Heart left ventricle (tissue), 16 donors: ENCODE measurements at regions not wholly inside any gene's neighbourhood (a gene's known extent, or its start where the extent isn't known, plus 50 kb on each side); places are given as distances from the start of the nearest gene placed in this dataset.

Experiments used
- ATAC-seq, 4 donors: fragments of 200-7000 bp; cut with Tn5 transposase; one replicate each; pipeline ENCODE4 v1.9.1; 2020 to 2022; ENCODE audit warnings: moderate library complexity in 4 of 4, mild to moderate bottlenecking in 3 of 4, moderate number of reproducible peaks in 1 of 4
- DNase-seq, 5 donors: peaks; one replicate each; pipeline ENCODE4 v3.0.0-alpha.2; 2020
- H3K27ac ChIP-seq, 12 donors: fragments of 200-600 bp; sonication (generic) in 4 of 12; one replicate each; pipeline versions ENCODE4 v1.5.0 to v1.8.0; 2016 to 2022; ENCODE audit warnings: mild to moderate bottlenecking in 2 of 12
- H3K27me3 ChIP-seq, 9 donors: fragments of 200-600 bp; sonication (generic) in 2 of 9; one replicate each; pipeline versions ENCODE4 v1.5.1 to v1.8.0; 2016 to 2022; ENCODE audit warnings: mild to moderate bottlenecking in 3 of 9
- H3K36me3 ChIP-seq, 9 donors: fragments of 200-600 bp; sonication (generic) in 2 of 9; one replicate each; pipeline versions ENCODE4 v1.5.0 to v1.8.0; 2018 to 2022; ENCODE audit warnings: mild to moderate bottlenecking in 2 of 9
- H3K4me1 ChIP-seq, 12 donors: fragments of 200-600 bp; sonication (generic) in 4 of 12; one replicate each; pipeline versions ENCODE4 v1.5.0 to v1.8.0; 2016 to 2022; ENCODE audit warnings: mild to moderate bottlenecking in 3 of 12
- H3K4me3 ChIP-seq, 12 donors: fragments of 200-600 bp; sonication (generic) in 4 of 12; one replicate each; pipeline versions ENCODE4 v1.5.0 to v1.8.0; 2017 to 2022; ENCODE audit warnings: mild to moderate bottlenecking in 9 of 12, moderate library complexity in 4 of 12
- H3K9me3 ChIP-seq, 12 donors: fragments of 200-600 bp; sonication (generic) in 4 of 12; one replicate each; pipeline versions ENCODE4 v1.5.0 to v1.8.0; 2016 to 2022; ENCODE audit warnings: mild to moderate bottlenecking in 1 of 12
- POLR2A ChIP-seq, 2 donors: fragments of 450-650 bp; IDR thresholded peaks; one replicate each; pipeline ENCODE4 v1.6.1; 2017; ENCODE audit warnings: antibody characterized with exemption in 2 of 2, mild to moderate bottlenecking in 2 of 2, moderate library complexity in 2 of 2
- WGBS, 4 donors: extraction: QIAGEN DNeasy Blood & Tissue Kit in 2 of 4; methylation state at CpG; one replicate each; pipeline versions ENCODE4 v1.1.5 to v1.1.7; 2013 to 2018; 5-methylcytosine and 5-hydroxymethylcytosine counted together
- intact Hi-C, 10 donors: fragments of 100-400 bp; cut with DNase I; formaldehyde crosslinking; loops; one replicate each; pipeline versions ENCODE4 v1.11.1 to v1.14.2; 2022
- TF ChIP-seq, protein P1 (sequence below), 12 donors: fragments of 200-600 bp; sonication (generic) in 4 of 12; IDR thresholded peaks; one replicate each; pipeline versions ENCODE4 v1.5.0 to v1.8.0; 2018 to 2022; ENCODE audit warnings: antibody characterized with exemption in 12 of 12, mild to moderate bottlenecking in 5 of 12
- donor health status: ischemic (EF 13 %, LVEDD 7.1; RV severe dilation, severe dysfunction).
- donor health status: healthy with polysubstance abuse.
- donor health status: DM: no; HTN: yes; CAD: no.
- donor health status: DM: no; HTN: no; CAD: no.
- donor health status: ischemic (EF 25% LVEDD 6.9; RV normal size, moderate dysfunction).
- donor health status: ischemic (EF 25% LVEDD 5.7; RV mildly dilated, moderate dysfunction).
- donor health status: healthy.
- donor health status: DM: yes; HTN: yes; CAD: no.
- donor health status: ischemic (EF 35%, LVEDD 5.7; RV mildly dilated, moderate dysfunction).
- donor health status: nonischemic (EF 11% LVEDD 7.7; RV severe dilation, severe dysfunction).
- donor health status: DM: yes; HTN: yes; CAD: no.
- donor health status: PGD.
- donor health status: ischemic (EF 29% LVEDD 5.4; RV normal size, mild dysfunction).
- donor health status: nonischemic (EF 23%, LVEDD 6.1; RV moderate dilation, normal function).

DNA sequence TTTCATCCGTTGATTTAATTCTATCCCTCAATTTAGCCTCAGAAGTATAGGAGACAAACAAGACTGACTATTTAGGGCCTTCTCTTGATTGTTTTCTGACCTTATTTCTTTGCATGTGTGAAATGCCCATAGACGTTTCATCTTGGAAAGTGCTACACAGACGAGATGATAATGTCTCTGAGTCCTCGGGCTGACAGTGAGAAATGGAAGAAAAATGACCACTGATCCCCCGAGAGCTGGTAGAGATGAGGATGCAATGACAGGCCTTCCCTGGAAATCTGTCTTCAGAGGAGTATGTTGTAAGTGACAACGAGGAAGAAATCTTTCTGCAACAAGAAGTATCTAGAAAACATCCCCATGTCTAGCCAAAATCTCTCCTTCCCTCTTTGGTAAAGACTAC is 522.9 kb downstream of the HAPSTR1 start:
- no peaks in the 10 kb centered on the region for H3K36me3 ChIP-seq
- H3K27ac ChIP-seq, result no peak overlapping the region
- H3K4me1 ChIP-seq, result no peaks in the 10 kb centered on the region
- TF ChIP-seq POLR2A (IDR thresholded peaks at IDR 0.05), result no peak
- TF ChIP-seq, protein P1, sequence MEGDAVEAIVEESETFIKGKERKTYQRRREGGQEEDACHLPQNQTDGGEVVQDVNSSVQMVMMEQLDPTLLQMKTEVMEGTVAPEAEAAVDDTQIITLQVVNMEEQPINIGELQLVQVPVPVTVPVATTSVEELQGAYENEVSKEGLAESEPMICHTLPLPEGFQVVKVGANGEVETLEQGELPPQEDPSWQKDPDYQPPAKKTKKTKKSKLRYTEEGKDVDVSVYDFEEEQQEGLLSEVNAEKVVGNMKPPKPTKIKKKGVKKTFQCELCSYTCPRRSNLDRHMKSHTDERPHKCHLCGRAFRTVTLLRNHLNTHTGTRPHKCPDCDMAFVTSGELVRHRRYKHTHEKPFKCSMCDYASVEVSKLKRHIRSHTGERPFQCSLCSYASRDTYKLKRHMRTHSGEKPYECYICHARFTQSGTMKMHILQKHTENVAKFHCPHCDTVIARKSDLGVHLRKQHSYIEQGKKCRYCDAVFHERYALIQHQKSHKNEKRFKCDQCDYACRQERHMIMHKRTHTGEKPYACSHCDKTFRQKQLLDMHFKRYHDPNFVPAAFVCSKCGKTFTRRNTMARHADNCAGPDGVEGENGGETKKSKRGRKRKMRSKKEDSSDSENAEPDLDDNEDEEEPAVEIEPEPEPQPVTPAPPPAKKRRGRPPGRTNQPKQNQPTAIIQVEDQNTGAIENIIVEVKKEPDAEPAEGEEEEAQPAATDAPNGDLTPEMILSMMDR (IDR thresholded peaks at IDR 0.05), result no peak
- ATAC-seq, result no peak
- H3K27me3 ChIP-seq, result no peaks in the 10 kb centered on the region
- H3K4me3 ChIP-seq, result no peak overlapping the region
- DNase-seq, result no peak
- no peaks in the 10 kb centered on the region for H3K9me3 ChIP-seq
- intact Hi-C loops, result no loop called here
- WGBS, 4 donors, result 68 to 79% (median 71%) methylated on average over 6 of the region's 6 CpGs

DNA sequence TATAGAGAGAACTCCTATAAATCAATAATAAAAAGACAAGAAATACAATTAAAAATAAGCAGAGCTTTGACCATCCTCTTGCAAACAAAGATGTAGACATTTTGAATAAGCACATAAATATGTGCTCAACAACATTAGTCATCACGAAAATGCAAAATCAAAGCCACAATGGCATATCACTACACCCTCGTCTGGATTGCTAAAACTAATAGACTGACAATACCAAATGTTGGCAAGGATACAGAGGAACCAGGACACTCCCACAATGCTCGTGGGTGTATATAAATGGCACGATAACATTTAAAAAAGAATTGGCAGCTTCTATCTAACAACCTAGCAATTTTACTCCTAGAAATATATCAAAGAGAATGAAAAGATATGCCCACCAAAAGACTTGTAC is 530.8 kb downstream of the HAPSTR1 start:
- Histone ChIP-seq H3K4me3 (no peak overlapping the region), H3K4me1 (no peaks in the 10 kb centered on the region), H3K36me3 (no peaks in the 10 kb centered on the region), H3K27ac (no peak overlapping the region), H3K27me3 (peaks cover 0 to 14% (median 0%) of the 10 kb centered on the region in 9 donors), H3K9me3 (peaks cover 0 to 8% (median 0%) of the 10 kb centered on the region in 12 donors)
- 50 to 65% (median 63%) methylated on average over 4 of the region's 4 CpGs for WGBS, 4 donors
- no peak for TF ChIP-seq POLR2A (IDR thresholded peaks at IDR 0.05)
- TF ChIP-seq, protein P1 (IDR thresholded peaks at IDR 0.05), result no peak
- no peak for ATAC-seq
- no peak for DNase-seq
- intact Hi-C loops, result no loop called here

DNA sequence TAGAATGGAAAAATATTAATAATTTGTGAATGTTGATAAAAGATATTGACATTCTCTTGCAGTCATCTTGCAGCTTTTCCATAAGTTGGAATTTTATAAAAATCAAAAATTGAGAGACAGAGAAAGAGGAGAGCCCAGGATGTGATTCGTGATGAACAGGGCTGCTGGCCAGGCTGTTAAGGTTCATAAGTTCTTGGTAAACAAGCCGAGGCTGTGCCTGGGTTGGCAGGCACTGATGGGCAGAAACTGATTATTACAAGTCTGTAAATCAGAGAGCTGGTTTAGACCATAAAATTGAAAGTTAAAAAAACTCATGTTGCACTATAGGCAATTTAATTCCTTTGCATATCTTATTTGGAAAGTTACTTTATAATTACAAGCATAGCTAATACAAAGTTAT is 533.7 kb downstream of the HAPSTR1 start:
- DNase-seq (no peak), ATAC-seq (no peak)
- WGBS, 4 donors, result 35 to 66% (median 52%) methylated on average over 2 of the region's 2 CpGs
- no peak overlapping the region for H3K4me3 ChIP-seq
- intact Hi-C loops, result no loop called here
- H3K27ac ChIP-seq, result no peak overlapping the region
- peaks cover 0 to 3% (median 0%) of the 10 kb centered on the region in 12 donors for H3K9me3 ChIP-seq
- TF ChIP-seq POLR2A (IDR thresholded peaks at IDR 0.05), result no peak
- TF ChIP-seq, protein P1 (IDR thresholded peaks at IDR 0.05), result no peak
- no peaks in the 10 kb centered on the region for H3K36me3 ChIP-seq
- no peaks in the 10 kb centered on the region for H3K4me1 ChIP-seq
- H3K27me3 ChIP-seq, result peaks cover 0 to 25% (median 0%) of the 10 kb centered on the region in 9 donors

DNA sequence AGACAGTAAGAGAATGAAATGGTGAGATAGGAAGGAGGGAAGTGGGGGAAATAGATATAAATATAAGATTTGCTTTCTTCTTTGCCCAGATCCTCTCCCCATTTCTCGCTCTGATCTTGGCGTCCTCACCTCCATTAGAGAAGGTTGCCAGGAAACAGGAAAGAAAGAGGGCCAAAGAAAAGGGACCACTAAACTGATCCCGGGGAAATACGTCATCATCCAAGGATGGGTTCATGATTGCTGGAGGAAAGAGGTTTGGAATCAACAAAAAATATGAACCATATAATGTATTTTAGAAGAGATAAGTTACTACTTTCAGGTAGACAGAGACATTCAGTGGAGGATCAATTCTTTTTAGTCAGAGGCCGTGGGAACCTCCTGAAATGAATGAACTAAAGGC is 536.0 kb downstream of the HAPSTR1 start:
- Histone ChIP-seq H3K27ac (no peak overlapping the region), H3K9me3 (no peaks in the 10 kb centered on the region), H3K4me1 (no peaks in the 10 kb centered on the region), H3K27me3 (peaks cover 0 to 28% (median 0%) of the 10 kb centered on the region in 9 donors), H3K4me3 (no peak overlapping the region), H3K36me3 (no peaks in the 10 kb centered on the region)
- WGBS, 4 donors, result 67 to 74% (median 70%) methylated on average over 5 of the region's 5 CpGs
- TF ChIP-seq POLR2A (IDR thresholded peaks at IDR 0.05), result no peak
- TF ChIP-seq, protein P1 (IDR thresholded peaks at IDR 0.05), result no peak
- no peak for DNase-seq
- intact Hi-C loops, result no loop called here
- no peak for ATAC-seq
